ENCODE measurements at regions not wholly inside any gene's neighbourhood (a gene's known extent, or its start where the extent isn't known, plus 50 kb on each side); places are given as distances from the start of the nearest gene placed in this dataset.

DNA sequence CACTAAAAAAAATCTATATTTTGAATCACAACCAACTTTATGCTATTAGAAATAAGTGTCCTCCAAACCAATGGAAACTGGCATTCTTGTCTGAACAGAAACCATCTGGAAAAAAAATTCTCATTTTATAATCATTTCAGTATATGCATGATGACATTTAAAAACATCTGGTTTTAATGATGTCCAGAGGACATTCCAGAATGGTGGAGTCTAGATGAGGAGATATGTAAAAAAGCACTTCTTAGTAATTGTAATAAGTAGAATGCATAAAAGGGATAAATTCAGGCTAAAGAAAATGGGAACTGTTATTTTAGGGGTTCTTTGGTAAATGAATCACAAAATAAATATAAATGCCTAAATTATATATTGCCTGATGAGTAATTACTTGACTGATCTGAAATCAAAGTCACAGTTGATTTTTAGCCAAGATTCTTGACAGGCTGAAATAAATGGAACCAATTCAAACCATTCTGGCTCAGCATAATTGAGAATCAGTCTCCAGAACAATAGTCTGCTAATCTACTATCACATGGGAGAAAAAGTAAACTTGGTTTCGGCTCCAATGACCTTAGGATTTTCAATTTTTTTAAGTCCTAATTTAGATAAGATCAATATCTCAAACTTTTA, 636.6 kb downstream of the FAT4 start:
- H3K36me3 Mint-ChIP-seq, result no peaks in the 10 kb centered on the region
- DNase-seq (ENCODE audit: low spot score in 2 of 2, unreplicated experiment in 2 of 2), result no peak
- TF ChIP-seq, protein P1, sequence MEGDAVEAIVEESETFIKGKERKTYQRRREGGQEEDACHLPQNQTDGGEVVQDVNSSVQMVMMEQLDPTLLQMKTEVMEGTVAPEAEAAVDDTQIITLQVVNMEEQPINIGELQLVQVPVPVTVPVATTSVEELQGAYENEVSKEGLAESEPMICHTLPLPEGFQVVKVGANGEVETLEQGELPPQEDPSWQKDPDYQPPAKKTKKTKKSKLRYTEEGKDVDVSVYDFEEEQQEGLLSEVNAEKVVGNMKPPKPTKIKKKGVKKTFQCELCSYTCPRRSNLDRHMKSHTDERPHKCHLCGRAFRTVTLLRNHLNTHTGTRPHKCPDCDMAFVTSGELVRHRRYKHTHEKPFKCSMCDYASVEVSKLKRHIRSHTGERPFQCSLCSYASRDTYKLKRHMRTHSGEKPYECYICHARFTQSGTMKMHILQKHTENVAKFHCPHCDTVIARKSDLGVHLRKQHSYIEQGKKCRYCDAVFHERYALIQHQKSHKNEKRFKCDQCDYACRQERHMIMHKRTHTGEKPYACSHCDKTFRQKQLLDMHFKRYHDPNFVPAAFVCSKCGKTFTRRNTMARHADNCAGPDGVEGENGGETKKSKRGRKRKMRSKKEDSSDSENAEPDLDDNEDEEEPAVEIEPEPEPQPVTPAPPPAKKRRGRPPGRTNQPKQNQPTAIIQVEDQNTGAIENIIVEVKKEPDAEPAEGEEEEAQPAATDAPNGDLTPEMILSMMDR (IDR thresholded peaks at IDR 0.05; ENCODE audit: unreplicated experiment), result no peak
- H3K27me3 Mint-ChIP-seq (ENCODE audit: low read depth), result no peaks in the 10 kb centered on the region
- no peak overlapping the region for H3K4me3 Mint-ChIP-seq
- H3K9me3 Mint-ChIP-seq, result no peaks in the 10 kb centered on the region
- peaks cover 2% of the 10 kb centered on the region for H3K4me1 Mint-ChIP-seq
- no peak overlapping the region for H3K27ac Mint-ChIP-seq

DNA sequence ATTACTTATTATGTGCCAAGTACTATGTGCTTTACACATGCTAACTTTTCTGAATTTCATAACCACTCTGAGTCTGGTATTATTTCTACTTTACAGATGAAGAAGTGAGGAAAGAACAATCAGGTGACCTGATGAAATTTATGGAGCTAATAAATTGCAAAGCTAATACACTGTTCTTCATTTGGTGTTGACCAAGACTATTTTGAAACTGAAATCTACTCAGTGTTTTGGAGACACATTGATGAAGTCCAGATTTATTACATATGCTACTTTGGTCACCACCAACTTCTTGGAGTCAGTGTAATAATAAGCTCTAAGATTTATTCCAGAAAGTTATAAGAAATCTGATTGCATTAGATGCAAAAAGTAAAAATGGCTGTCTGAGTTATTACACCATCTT, 637.9 kb downstream of the FAT4 start:
- H3K27me3 Mint-ChIP-seq (ENCODE audit: low read depth), result no peaks in the 10 kb centered on the region
- H3K4me1 Mint-ChIP-seq, result peaks cover 5% of the 10 kb centered on the region
- H3K36me3 Mint-ChIP-seq, result no peaks in the 10 kb centered on the region
- no peak overlapping the region for H3K4me3 Mint-ChIP-seq
- TF ChIP-seq, protein P1 (IDR thresholded peaks at IDR 0.05; ENCODE audit: unreplicated experiment), result no peak
- DNase-seq (ENCODE audit: low spot score in 2 of 2, unreplicated experiment in 2 of 2), result no peak
- H3K9me3 Mint-ChIP-seq, result no peaks in the 10 kb centered on the region
- H3K27ac Mint-ChIP-seq, result no peak overlapping the region

DNA sequence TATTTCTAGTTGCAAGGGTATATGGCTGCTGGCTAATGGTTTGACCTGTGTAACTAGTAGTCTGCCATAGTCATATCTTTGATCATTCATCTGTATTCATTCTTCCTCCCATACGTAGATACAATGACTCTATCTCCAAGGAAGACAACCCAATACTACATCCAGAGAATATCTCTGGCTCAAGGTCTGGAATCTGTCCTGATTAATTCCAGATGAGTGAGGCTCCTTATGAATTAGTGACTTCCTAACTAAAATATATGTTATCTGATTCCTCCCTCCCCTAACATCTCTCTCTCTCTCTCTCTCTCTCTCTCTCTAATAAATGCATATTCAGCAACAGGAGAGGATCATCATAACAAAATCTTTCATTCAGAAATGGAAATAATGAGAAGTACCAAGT, 641.5 kb downstream of the FAT4 start:
- H3K4me1 Mint-ChIP-seq, result peaks cover 7% of the 10 kb centered on the region
- TF ChIP-seq, protein P1 (IDR thresholded peaks at IDR 0.05; ENCODE audit: unreplicated experiment), result no peak
- no peaks in the 10 kb centered on the region for H3K27me3 Mint-ChIP-seq (ENCODE audit: low read depth)
- no peaks in the 10 kb centered on the region for H3K36me3 Mint-ChIP-seq
- H3K27ac Mint-ChIP-seq, result no peak overlapping the region
- no peak for DNase-seq (ENCODE audit: low spot score in 2 of 2, unreplicated experiment in 2 of 2)
- peaks cover 7% of the 10 kb centered on the region for H3K9me3 Mint-ChIP-seq
- H3K4me3 Mint-ChIP-seq, result no peak overlapping the region

DNA sequence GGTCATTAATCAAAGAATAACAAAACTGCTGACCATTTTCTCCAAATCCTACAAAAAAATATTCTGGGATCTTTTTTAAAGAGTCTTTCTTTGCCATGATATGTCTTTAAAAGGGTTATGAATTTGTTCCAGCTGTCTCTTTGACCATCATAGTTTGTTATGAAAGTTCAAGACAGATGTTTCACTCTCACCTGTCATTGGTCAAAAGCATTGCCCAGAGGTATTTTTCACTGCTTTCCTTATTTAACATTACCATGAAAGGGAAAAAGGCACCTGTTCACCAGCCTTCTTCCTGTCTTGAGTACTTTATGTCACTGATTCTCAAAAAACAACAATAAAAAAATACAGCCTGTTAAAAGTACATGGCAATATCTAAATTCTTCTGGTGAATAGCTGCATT, 643.8 kb downstream of the FAT4 start:
- Mint-ChIP-seq H3K27ac (no peak overlapping the region), H3K27me3 (ENCODE audit: low read depth) (no peaks in the 10 kb centered on the region), H3K36me3 (no peaks in the 10 kb centered on the region), H3K4me3 (no peak overlapping the region), H3K4me1 (peaks cover 7% of the 10 kb centered on the region), H3K9me3 (peaks cover 9% of the 10 kb centered on the region)
- no peak for DNase-seq (ENCODE audit: low spot score in 2 of 2, unreplicated experiment in 2 of 2)
- TF ChIP-seq, protein P1 (IDR thresholded peaks at IDR 0.05; ENCODE audit: unreplicated experiment), result no peak

DNA sequence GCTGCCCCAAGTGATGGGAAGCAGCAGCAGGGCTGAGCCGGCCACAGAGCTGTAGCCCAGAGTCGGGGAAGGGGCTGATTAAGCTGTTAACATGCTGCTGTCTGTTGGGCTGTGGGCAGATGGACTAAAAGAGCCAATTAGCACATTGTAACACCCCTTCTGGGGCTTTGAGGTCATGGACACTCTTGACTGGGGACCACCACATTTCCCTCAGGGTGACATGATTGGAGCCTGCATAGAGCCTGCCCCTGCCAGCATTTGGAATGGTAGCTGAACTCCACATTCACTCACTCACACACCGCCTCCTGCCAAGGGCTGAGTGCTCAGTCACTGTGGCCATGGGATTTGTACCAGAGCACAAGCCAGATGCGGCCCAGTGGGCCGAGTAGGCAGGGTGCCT, 646.9 kb downstream of the FAT4 start:
- H3K27ac Mint-ChIP-seq, result no peak overlapping the region
- peaks cover 9% of the 10 kb centered on the region for H3K9me3 Mint-ChIP-seq
- TF ChIP-seq, protein P1 (IDR thresholded peaks at IDR 0.05; ENCODE audit: unreplicated experiment), result no peak

More for the DNA sequence above, 646.9 kb downstream of the FAT4 start:
- no peak overlapping the region for H3K4me3 Mint-ChIP-seq
- H3K27me3 Mint-ChIP-seq (ENCODE audit: low read depth), result no peaks in the 10 kb centered on the region
- peaks cover 3% of the 10 kb centered on the region for H3K4me1 Mint-ChIP-seq
- no peak for DNase-seq (ENCODE audit: low spot score in 2 of 2, unreplicated experiment in 2 of 2)
- no peaks in the 10 kb centered on the region for H3K36me3 Mint-ChIP-seq
